HepG2 (cell line): ENCODE measurements at regions not wholly inside any gene's neighbourhood (a gene's known extent, or its start where the extent isn't known, plus 50 kb on each side); places are given as distances from the start of the nearest gene placed in this dataset.

Source experiments
- EZH2 ChIP-seq: conservative IDR thresholded peaks from 2 replicates; pipeline ENCODE4 v1.6.1; 2012; ENCODE audit warnings: mild to moderate bottlenecking, low read depth, low read length, moderate library complexity
- HNRNPH1 ChIP-seq: fragments of 200-400 bp; formaldehyde crosslinking; optimal IDR thresholded peaks from 2 replicates; pipeline ENCODE3; 2017; ENCODE audit warnings: mild to moderate bottlenecking, low read depth, low read length
- MYNN ChIP-seq: sonication (generic); formaldehyde crosslinking; IDR thresholded peaks from 2 replicates; pipeline ENCODE4 v1.4.0; 2020; ENCODE audit warnings: mild to moderate bottlenecking, low read depth, missing genetic modification reagents
- TMF1 ChIP-seq: sonication (generic); formaldehyde crosslinking; IDR thresholded peaks from 2 replicates; pipeline ENCODE4 v1.8.1; 2022; ENCODE audit warnings: low read depth, missing genetic modification reagents
- ZBTB42 ChIP-seq: sonication (generic); formaldehyde crosslinking; IDR thresholded peaks from 2 replicates; pipeline ENCODE4 v1.5.0; 2020; ENCODE audit warnings: mild to moderate bottlenecking, missing genetic modification reagents
- TF ChIP-seq, protein P1 (sequence below): sonication (generic); formaldehyde crosslinking; IDR thresholded peaks from 2 replicates; pipeline ENCODE4 v1.5.1; 2020; ENCODE audit warnings: mild to moderate bottlenecking, moderate library complexity, missing genetic modification reagents
- TF ChIP-seq, protein P2 (sequence below): sonication (generic); formaldehyde crosslinking; IDR thresholded peaks from 2 replicates; pipeline ENCODE4 v1.8.1; 2023; ENCODE audit warnings: missing genetic modification reagents, inconsistent platforms, borderline replicate concordance
- TF ChIP-seq, protein P3 (sequence below): IDR thresholded peaks from 2 replicates; pipeline ENCODE4 v1.6.1; 2012; ENCODE audit warnings: inconsistent platforms
- TF ChIP-seq, protein P4 (sequence below): sonication (generic); formaldehyde crosslinking; IDR thresholded peaks from 2 replicates; pipeline ENCODE4 v1.4.0; 2020; ENCODE audit warnings: missing genetic modification reagents, borderline replicate concordance

DNA sequence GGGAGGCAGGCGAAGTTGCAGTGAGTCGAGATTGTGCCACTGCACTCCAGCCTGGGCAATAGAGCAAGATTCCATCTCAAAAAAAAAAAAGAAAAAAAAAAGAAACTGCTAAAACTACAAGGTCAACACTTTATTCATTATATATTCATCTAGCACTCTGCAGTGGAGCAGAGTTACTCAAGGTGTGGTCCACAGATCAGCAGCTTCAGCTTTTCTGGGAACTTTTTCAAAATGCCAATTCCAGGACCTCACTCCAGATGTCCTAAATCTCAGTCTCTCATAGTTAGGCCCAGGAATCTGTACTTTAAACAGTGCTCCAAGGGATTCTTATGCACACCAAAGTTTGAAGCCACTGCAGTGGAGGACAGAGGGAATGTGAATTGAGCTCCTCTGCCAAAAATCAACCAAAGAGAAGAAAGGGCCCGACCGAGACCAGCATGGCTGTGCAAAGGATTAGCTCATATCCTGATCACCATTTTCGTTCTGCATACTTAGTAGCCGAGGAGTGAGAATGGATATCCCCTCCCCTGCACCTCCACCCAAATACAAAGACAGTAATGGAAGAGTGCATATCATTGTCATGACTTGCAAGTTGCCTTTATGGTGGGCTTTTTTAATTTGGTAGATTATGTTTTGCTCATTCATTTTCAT, 201.9 kb downstream of the MEX3B start:
- TF ChIP-seq TMF1 (CRISPR knock-in tag) (no peak), ZBTB42 (CRISPR knock-in tag) (no peak), MYNN (CRISPR knock-in tag) (no peak), EZH2 (no peak), HNRNPH1 (no peak)
- TF ChIP-seq, protein P1, sequence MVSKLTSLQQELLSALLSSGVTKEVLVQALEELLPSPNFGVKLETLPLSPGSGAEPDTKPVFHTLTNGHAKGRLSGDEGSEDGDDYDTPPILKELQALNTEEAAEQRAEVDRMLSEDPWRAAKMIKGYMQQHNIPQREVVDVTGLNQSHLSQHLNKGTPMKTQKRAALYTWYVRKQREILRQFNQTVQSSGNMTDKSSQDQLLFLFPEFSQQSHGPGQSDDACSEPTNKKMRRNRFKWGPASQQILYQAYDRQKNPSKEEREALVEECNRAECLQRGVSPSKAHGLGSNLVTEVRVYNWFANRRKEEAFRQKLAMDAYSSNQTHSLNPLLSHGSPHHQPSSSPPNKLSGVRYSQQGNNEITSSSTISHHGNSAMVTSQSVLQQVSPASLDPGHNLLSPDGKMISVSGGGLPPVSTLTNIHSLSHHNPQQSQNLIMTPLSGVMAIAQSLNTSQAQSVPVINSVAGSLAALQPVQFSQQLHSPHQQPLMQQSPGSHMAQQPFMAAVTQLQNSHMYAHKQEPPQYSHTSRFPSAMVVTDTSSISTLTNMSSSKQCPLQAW (CRISPR knock-in tag), result no peak
- TF ChIP-seq, protein P2, sequence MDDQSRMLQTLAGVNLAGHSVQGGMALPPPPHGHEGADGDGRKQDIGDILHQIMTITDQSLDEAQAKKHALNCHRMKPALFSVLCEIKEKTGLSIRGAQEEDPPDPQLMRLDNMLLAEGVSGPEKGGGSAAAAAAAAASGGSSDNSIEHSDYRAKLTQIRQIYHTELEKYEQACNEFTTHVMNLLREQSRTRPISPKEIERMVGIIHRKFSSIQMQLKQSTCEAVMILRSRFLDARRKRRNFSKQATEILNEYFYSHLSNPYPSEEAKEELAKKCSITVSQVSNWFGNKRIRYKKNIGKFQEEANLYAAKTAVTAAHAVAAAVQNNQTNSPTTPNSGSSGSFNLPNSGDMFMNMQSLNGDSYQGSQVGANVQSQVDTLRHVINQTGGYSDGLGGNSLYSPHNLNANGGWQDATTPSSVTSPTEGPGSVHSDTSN (CRISPR knock-in tag), result no peak
- TF ChIP-seq, protein P3, sequence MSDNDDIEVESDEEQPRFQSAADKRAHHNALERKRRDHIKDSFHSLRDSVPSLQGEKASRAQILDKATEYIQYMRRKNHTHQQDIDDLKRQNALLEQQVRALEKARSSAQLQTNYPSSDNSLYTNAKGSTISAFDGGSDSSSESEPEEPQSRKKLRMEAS, result no peak
- TF ChIP-seq, protein P4, sequence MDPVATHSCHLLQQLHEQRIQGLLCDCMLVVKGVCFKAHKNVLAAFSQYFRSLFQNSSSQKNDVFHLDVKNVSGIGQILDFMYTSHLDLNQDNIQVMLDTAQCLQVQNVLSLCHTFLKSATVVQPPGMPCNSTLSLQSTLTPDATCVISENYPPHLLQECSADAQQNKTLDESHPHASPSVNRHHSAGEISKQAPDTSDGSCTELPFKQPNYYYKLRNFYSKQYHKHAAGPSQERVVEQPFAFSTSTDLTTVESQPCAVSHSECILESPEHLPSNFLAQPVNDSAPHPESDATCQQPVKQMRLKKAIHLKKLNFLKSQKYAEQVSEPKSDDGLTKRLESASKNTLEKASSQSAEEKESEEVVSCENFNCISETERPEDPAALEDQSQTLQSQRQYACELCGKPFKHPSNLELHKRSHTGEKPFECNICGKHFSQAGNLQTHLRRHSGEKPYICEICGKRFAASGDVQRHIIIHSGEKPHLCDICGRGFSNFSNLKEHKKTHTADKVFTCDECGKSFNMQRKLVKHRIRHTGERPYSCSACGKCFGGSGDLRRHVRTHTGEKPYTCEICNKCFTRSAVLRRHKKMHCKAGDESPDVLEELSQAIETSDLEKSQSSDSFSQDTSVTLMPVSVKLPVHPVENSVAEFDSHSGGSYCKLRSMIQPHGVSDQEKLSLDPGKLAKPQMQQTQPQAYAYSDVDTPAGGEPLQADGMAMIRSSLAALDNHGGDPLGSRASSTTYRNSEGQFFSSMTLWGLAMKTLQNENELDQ, result no peak
